Tibial nerve (tissue), 4 donors: ENCODE measurements at regions not wholly inside any gene's neighbourhood (a gene's known extent, or its start where the extent isn't known, plus 50 kb on each side); places are given as distances from the start of the nearest gene placed in this dataset.

Experiments
- DNase-seq, 2 donors: peaks; one replicate each; pipeline ENCODE4 v3.0.0-alpha.2; 2019; ENCODE audit warnings: low spot score in 2 of 2
- H3K27ac ChIP-seq, 4 donors: fragments of 200-600 bp; sonication (generic) in 3 of 4; one replicate each; pipeline ENCODE4 v1.5.1; 2017 to 2019; ENCODE audit warnings: mild to moderate bottlenecking in 1 of 4
- H3K27me3 ChIP-seq, 2 donors: fragments of 200-600 bp; sonication (generic) in 1 of 2; one replicate each; pipeline versions ENCODE4 v1.5.1 to v1.6.0; 2017 to 2019
- H3K36me3 ChIP-seq, 3 donors: fragments of 200-600 bp; sonication (generic); one replicate each; pipeline ENCODE4 v1.5.1; 2018 to 2019
- H3K4me1 ChIP-seq, 4 donors: fragments of 200-600 bp; sonication (generic) in 3 of 4; one replicate each; pipeline ENCODE4 v1.5.1; 2017 to 2019
- H3K4me3 ChIP-seq, 4 donors: fragments of 200-600 bp; sonication (generic) in 3 of 4; one replicate each; pipeline ENCODE4 v1.5.1; 2017 to 2019; ENCODE audit warnings: mild to moderate bottlenecking in 1 of 4, moderate library complexity in 1 of 4
- H3K9me3 ChIP-seq, 4 donors: fragments of 200-600 bp; sonication (generic) in 3 of 4; one replicate each; pipeline ENCODE4 v1.5.1; 2017 to 2019
- CTCF ChIP-seq, 5 experiments: fragments of 200-600 bp in 3 of 5; fragments of 450-650 bp in 2 of 5; sonication (generic) in 3 of 5; IDR thresholded peaks; one replicate each; pipeline ENCODE4 v1.5.1; 2016 to 2019; ENCODE audit warnings: antibody characterized with exemption in 5 of 5, mild to moderate bottlenecking in 3 of 5, moderate library complexity in 2 of 5
- EP300 ChIP-seq, 2 donors: sonication (generic); formaldehyde crosslinking; IDR thresholded peaks; one replicate each; pipeline ENCODE4 v1.6.1; 2017; ENCODE audit warnings: antibody characterized with exemption in 2 of 2, mild to moderate bottlenecking in 1 of 2
- POLR2A ChIP-seq, 2 donors: fragments of 450-650 bp; IDR thresholded peaks; one replicate each; pipeline ENCODE4 v1.6.1; 2017; ENCODE audit warnings: antibody characterized with exemption in 2 of 2, mild to moderate bottlenecking in 2 of 2, moderate library complexity in 2 of 2
- WGBS, 2 donors: methylation state at CpG; one replicate each; pipeline ENCODE4 v1.1.5; 2018; 5-methylcytosine and 5-hydroxymethylcytosine counted together

DNA sequence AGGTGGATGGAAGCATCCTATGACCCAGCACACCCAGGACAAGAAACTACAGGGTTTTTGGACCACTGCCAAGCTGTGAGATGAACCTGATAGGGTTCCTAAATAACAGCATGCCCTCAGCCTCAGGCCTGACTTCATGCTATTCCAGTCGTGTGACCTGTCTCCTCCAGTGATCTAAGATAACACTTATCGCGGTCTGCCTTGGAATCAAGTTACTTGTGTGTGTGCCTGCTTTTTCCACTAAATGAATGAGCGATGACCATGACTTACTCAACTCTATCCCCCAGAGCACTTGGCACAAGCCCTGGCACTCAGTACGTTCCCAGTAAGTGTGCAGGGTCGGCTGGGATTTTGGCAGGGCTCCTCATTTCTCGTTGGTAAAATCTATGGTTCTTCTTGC, 172.7 kb upstream of the TP63 start:
- 77 to 89% methylated on average over 7 of the region's 7 CpGs for WGBS, 2 donors

GRCh38 chr3:189459231-189459630, 172.0 kb upstream of the TP63 start:
- no peak for DNase-seq
- Histone ChIP-seq H3K4me1 (peaks cover 0 to 3% (median 0%) of the 10 kb centered on the region in 4 donors), H3K4me3 (no peak overlapping the region), H3K9me3 (peaks cover 0 to 4% (median 0%) of the 10 kb centered on the region in 4 donors), H3K27ac (no peak overlapping the region), H3K27me3 (no peaks in the 10 kb centered on the region), H3K36me3 (no peaks in the 10 kb centered on the region)
- no peak for TF ChIP-seq POLR2A (IDR thresholded peaks at IDR 0.05)
- no peak for TF ChIP-seq CTCF (IDR thresholded peaks at IDR 0.05)
- no peak for TF ChIP-seq EP300 (IDR thresholded peaks at IDR 0.05)
- WGBS, 2 donors: 85 to 86% methylated on average over 2 of the region's 2 CpGs

More for the DNA sequence above, 172.7 kb upstream of the TP63 start:
- H3K27me3 ChIP-seq: no peaks in the 10 kb centered on the region
- H3K4me1 ChIP-seq: peaks cover 0 to 3% (median 0%) of the 10 kb centered on the region in 4 donors
- H3K36me3 ChIP-seq: no peaks in the 10 kb centered on the region
- no peak for DNase-seq
- peaks cover 0 to 4% (median 0%) of the 10 kb centered on the region in 4 donors for H3K9me3 ChIP-seq
- no peak overlapping the region for H3K4me3 ChIP-seq
- no peak overlapping the region for H3K27ac ChIP-seq
- no peak for TF ChIP-seq CTCF (IDR thresholded peaks at IDR 0.05)
- TF ChIP-seq EP300 (IDR thresholded peaks at IDR 0.05): no peak
- no peak for TF ChIP-seq POLR2A (IDR thresholded peaks at IDR 0.05)

DNA sequence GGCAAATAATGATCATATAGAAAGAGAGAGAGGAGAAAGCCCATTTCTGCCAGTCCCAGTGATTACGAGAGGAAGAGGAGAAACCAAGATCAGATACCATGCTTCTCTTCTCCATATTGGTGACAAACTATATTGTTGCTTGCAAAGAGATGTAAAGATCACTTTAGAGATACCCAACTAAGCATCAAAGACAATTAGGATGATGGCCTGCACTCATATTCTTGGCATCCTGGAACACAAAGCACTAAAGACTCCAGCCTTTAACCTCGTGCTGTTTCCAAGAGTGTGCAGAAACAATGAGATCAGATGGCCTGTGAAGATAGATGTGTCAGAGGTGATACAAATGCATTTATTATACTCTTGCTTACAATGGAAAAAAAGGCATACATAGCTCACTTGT, 170.7 kb upstream of the TP63 start:
- WGBS, 2 donors: 69 to 70% methylated on average over 2 of the region's 2 CpGs
- H3K36me3 ChIP-seq: no peaks in the 10 kb centered on the region
- H3K4me1 ChIP-seq: peaks cover 0 to 3% (median 0%) of the 10 kb centered on the region in 4 donors
- TF ChIP-seq CTCF (IDR thresholded peaks at IDR 0.05): no peak
- no peak for TF ChIP-seq POLR2A (IDR thresholded peaks at IDR 0.05)
- TF ChIP-seq EP300 (IDR thresholded peaks at IDR 0.05): no peak
- no peak for DNase-seq
- no peak overlapping the region for H3K4me3 ChIP-seq
- H3K27me3 ChIP-seq: no peaks in the 10 kb centered on the region
- no peak overlapping the region for H3K27ac ChIP-seq
- peaks cover 0 to 4% (median 1%) of the 10 kb centered on the region in 4 donors for H3K9me3 ChIP-seq

- TF ChIP-seq POLR2A (IDR thresholded peaks at IDR 0.05): no peak
- TF ChIP-seq CTCF (IDR thresholded peaks at IDR 0.05): no peak
- TF ChIP-seq EP300 (IDR thresholded peaks at IDR 0.05): no peak
- no peak for DNase-seq
- H3K36me3 ChIP-seq: no peaks in the 10 kb centered on the region
- H3K4me1 ChIP-seq: no peaks in the 10 kb centered on the region
- WGBS, 2 donors: 97 to 98% methylated on average over 2 of the region's 2 CpGs
- no peak overlapping the region for H3K4me3 ChIP-seq
- H3K27me3 ChIP-seq: no peaks in the 10 kb centered on the region
- H3K27ac ChIP-seq: no peak overlapping the region
- H3K9me3 ChIP-seq: peaks cover 0 to 4% (median 1%) of the 10 kb centered on the region in 4 donors
These were observed 166.4 kb upstream of the TP63 start for GRCh38 chr3:189464799-189465198.

DNA sequence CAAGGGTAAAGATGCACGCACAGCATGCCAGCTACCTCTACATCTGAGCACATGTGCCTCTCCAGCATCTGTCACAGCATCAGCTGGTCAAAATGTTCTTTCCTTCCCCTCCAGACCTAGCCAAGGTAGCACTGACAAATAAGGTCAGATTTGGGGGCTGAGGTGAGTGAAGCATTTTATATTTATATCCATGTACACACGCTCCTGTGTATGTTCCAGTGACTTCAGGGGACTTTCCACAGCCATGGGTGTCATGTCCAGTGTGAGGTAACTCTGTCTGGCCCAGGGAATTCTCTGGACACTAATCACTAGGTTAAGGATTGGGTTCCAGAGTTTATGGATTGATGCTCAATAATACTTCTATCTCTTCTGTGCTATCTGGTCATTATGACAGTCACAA, 165.2 kb upstream of the TP63 start:
- Histone ChIP-seq H3K4me3 (no peak overlapping the region), H3K4me1 (no peaks in the 10 kb centered on the region), H3K27ac (no peak overlapping the region), H3K9me3 (peaks cover 0 to 4% (median 1%) of the 10 kb centered on the region in 4 donors), H3K27me3 (no peaks in the 10 kb centered on the region), H3K36me3 (no peaks in the 10 kb centered on the region)
- no peak for DNase-seq
- 69 to 92% methylated on average over 2 of the region's 2 CpGs for WGBS, 2 donors
- TF ChIP-seq CTCF (IDR thresholded peaks at IDR 0.05) (no peak), POLR2A (IDR thresholded peaks at IDR 0.05) (no peak), EP300 (IDR thresholded peaks at IDR 0.05) (no peak)
